K562 (cell line): ENCODE measurements at regions not wholly inside any gene's neighbourhood (a gene's known extent, or its start where the extent isn't known, plus 50 kb on each side); places are given as distances from the start of the nearest gene placed in this dataset.

Experiments used
- ATAC-seq: fragments of 200-7000 bp; cut with Tn5 transposase; 3 replicates; pipeline ENCODE4 v1.9.1; 2020; ENCODE audit warnings: moderate library complexity
- BruUV-seq: library from RNA; stranded (reverse); fragments of 400-500 nt; replicated peaks from 2 replicates; lab custom pipeline; 2021; lab: Mats Ljungman, UMichigan
- CTCF ChIA-PET: fragments of 300-600 bp; formaldehyde crosslinking; extraction: SDS; loops from one replicate; lab custom pipeline; 2021; ENCODE audit warnings: low intra/inter-chr PET ratio; lab: Yijun Ruan, JAX
- POLR2A ChIA-PET: fragments of 300-600, 350-650 bp; sonication (Branson Sonifier 250); formaldehyde crosslinking; extraction: SDS; loops from one replicate; lab custom pipeline; 2021; ENCODE audit warnings: antibody characterized with exemption, inconsistent platforms; lab: Yijun Ruan, JAX
- DNase-seq, 4 experiments: peaks; one replicate each; pipeline versions ENCODE4 v3.0.0 to v3.0.0-alpha.2; 2011 to 2018; ENCODE audit warnings: low spot score in 3 of 4, mixed read lengths in 3 of 4; ENCODE audit errors: extremely low read depth in 1 of 4
- FAIRE-seq: peaks from 2 replicates; lab custom pipeline; 2011; peaks lifted over from hg19 to GRCh38; lab: Jason Lieb, UNC
- H2AFZ ChIP-seq: 2 replicates; pipeline ENCODE4 v1.6.0; 2011; ENCODE audit warnings: low read depth, low read length, control low read depth, inconsistent platforms
- H3K27ac ChIP-seq: fragments of 200-600 bp; 3 replicates; pipeline ENCODE4 v1.8.0; 2011; ENCODE audit warnings: low read depth, mild to moderate bottlenecking, control low read depth, inconsistent platforms, low read length, moderate library complexity, mixed read lengths; ENCODE audit errors: extremely low read depth
- H3K27me3 ChIP-seq, 2 experiments: fragments of 300-600 bp in 1 of 2; 2 replicates in 1 of 2; 3 replicates in 1 of 2; pipeline versions ENCODE4 v1.6.0 to v1.8.0; 2011; ENCODE audit warnings: inconsistent platforms in 2 of 2, low read length in 2 of 2, mild to moderate bottlenecking in 1 of 2, mixed read lengths in 1 of 2, moderate library complexity in 1 of 2; ENCODE audit not compliant: control insufficient read depth in 2 of 2, insufficient read depth in 2 of 2
- H3K36me3 ChIP-seq: fragments of 300-600 bp; 3 replicates; pipeline ENCODE4 v1.8.0; 2011; ENCODE audit warnings: mild to moderate bottlenecking, low read length, inconsistent platforms; ENCODE audit not compliant: control insufficient read depth, insufficient read depth
- H3K4me1 ChIP-seq, 2 experiments: fragments of 200-600 bp in 1 of 2; replicated peaks in 1 of 2; 2 replicates in 1 of 2; 3 replicates in 1 of 2; pipeline versions ENCODE4 v1.5.1 to v1.8.0; 2011; ENCODE audit warnings: inconsistent platforms in 2 of 2, low read length in 2 of 2, mild to moderate bottlenecking in 1 of 2, mixed read lengths in 1 of 2, moderate library complexity in 1 of 2; ENCODE audit not compliant: control insufficient read depth in 2 of 2, insufficient read depth in 2 of 2
- H3K4me2 ChIP-seq: 2 replicates; pipeline ENCODE4 v1.6.1; 2011; ENCODE audit warnings: low read length, control low read depth, inconsistent platforms, mixed read lengths; ENCODE audit not compliant: insufficient read depth
- H3K4me3 ChIP-seq: fragments of 200-600 bp; sonication (generic), shearing (Covaris generic); 2 replicates; pipeline ENCODE4 v1.5.1; 2016; ENCODE audit warnings: control low read depth, inconsistent platforms
- H3K79me2 ChIP-seq: fragments of 200-600 bp; 3 replicates; pipeline ENCODE4 v1.8.0; 2011; ENCODE audit warnings: low read length, inconsistent platforms; ENCODE audit not compliant: control insufficient read depth, insufficient read depth
- H3K9ac ChIP-seq, 2 experiments: 2 replicates each; pipeline versions ENCODE4 v1.6.0 to v1.6.1; 2011; ENCODE audit warnings: low read depth in 2 of 2, low read length in 2 of 2, control low read depth in 1 of 2, inconsistent platforms in 1 of 2, mild to moderate bottlenecking in 1 of 2, mixed read lengths in 1 of 2; ENCODE audit not compliant: insufficient read depth in 1 of 2
- H3K9me1 ChIP-seq: one replicate; pipeline ENCODE4 v1.6.0; 2011; ENCODE audit warnings: inconsistent platforms, mild to moderate bottlenecking, low read length, moderate library complexity; ENCODE audit not compliant: control insufficient read depth, insufficient read depth
- H3K9me3 ChIP-seq: replicated peaks from 2 replicates; pipeline ENCODE4 v1.5.1; 2011; ENCODE audit warnings: low read depth, low read length, inconsistent platforms; ENCODE audit not compliant: control insufficient read depth, insufficient read depth
- H4K20me1 ChIP-seq: replicated peaks from 2 replicates; pipeline ENCODE4 v1.6.1; 2011; ENCODE audit warnings: low read length, inconsistent platforms, mixed read lengths; ENCODE audit not compliant: control insufficient read depth, insufficient read depth
- CBFA2T2 ChIP-seq: fragments of 450-650 bp; conservative IDR thresholded peaks from 2 replicates; pipeline ENCODE4 v1.6.1; 2017; ENCODE audit warnings: mild to moderate bottlenecking
- HSF4 ChIP-seq: fragments of 250-450 bp; sonication (Bioruptor Pico); IDR thresholded peaks from 2 replicates; pipeline ENCODE4 v2.1.2; 2022; ENCODE audit warnings: mild to moderate bottlenecking, moderate library complexity, borderline replicate concordance
- RAD51 ChIP-seq: fragments of 450-650 bp; IDR thresholded peaks from 2 replicates; pipeline ENCODE4 v1.7.1; 2016; ENCODE audit warnings: low read depth, mild to moderate bottlenecking, borderline replicate concordance
- TFAM ChIP-seq: fragments of 250-450 bp; sonication (Bioruptor Pico); conservative IDR thresholded peaks from 2 replicates; pipeline ENCODE4 v1.5.0; 2021; ENCODE audit warnings: mild to moderate bottlenecking, moderate library complexity
- TFE3 ChIP-seq: fragments of 450-650 bp; formaldehyde crosslinking; IDR thresholded peaks from 2 replicates; pipeline ENCODE4 v1.4.0; 2020; ENCODE audit warnings: mild to moderate bottlenecking, mixed read lengths
- ZKSCAN1 ChIP-seq: fragments of 150-350 bp; IDR thresholded peaks from 2 replicates; pipeline ENCODE4 v1.6.1; 2016; ENCODE audit warnings: low read depth, low read length
- WGBS: fragments of 100-300 bp; shearing (Covaris generic); methylation state at CpG from one replicate; pipeline ENCODE4 v1.1.6; 2016; ENCODE audit warnings: low coverage, mixed read lengths; ENCODE audit not compliant: insufficient coverage; ENCODE audit errors: missing lambda C conversion rate; 5-methylcytosine and 5-hydroxymethylcytosine counted together
- in situ Hi-C: fragments of 300-500 bp; cut with MboI; formaldehyde crosslinking; loops from 4 replicates; pipeline ENCODE4 v1.15.0; 2018; ENCODE audit warnings: inconsistent platforms, mixed read lengths
- intact Hi-C: fragments of 100-400 bp; cut with micrococcal nuclease; formaldehyde crosslinking; loops from 2 replicates; pipeline ENCODE4 v1.14.2; 2022
- TF ChIP-seq, protein P1 (sequence below): fragments of 450-650 bp; formaldehyde crosslinking; IDR thresholded peaks from 2 replicates; pipeline ENCODE4 v1.4.0; 2020; ENCODE audit warnings: mild to moderate bottlenecking, moderate library complexity

DNA sequence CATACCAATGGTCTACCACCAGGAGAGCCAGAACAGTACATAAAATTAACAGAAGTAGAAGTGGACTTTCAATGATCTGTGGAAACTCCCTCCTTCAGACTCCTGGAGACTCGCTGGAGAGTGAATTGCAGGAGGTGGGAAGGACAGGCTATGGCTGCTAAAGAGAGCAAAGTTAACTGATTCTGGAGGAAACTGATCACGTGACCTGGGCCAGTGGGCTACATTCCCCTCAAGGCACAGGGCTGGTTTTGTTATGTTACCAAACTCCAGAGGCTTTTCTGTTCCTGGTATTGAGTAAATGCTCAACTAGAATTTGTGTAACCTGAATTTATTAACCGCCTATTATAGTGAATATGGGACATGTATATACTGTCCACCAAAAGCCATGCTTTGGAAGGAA lies 372.6 kb downstream of the MTRR start:
- intact Hi-C loops (no loop called here), in situ Hi-C loops (no loop called here)
- no peak for FAIRE-seq
- 0% methylated on average over 3 of the region's 3 CpGs for WGBS
- Histone ChIP-seq H4K20me1 (no peaks in the 10 kb centered on the region), H3K36me3 (no peaks in the 10 kb centered on the region), H3K9ac (no peak overlapping the region), H3K4me2 (no peak overlapping the region), H3K4me1 (no peaks in the 10 kb centered on the region), H3K27me3 (no peaks in the 10 kb centered on the region), H3K9me3 (no peaks in the 10 kb centered on the region), H3K27ac (no peak overlapping the region), H3K4me3 (no peak overlapping the region), H2AFZ (no peak overlapping the region), H3K79me2 (no peaks in the 10 kb centered on the region), H3K9me1 (no peaks in the 10 kb centered on the region)
- no peak for DNase-seq
- TF ChIP-seq, protein P1, sequence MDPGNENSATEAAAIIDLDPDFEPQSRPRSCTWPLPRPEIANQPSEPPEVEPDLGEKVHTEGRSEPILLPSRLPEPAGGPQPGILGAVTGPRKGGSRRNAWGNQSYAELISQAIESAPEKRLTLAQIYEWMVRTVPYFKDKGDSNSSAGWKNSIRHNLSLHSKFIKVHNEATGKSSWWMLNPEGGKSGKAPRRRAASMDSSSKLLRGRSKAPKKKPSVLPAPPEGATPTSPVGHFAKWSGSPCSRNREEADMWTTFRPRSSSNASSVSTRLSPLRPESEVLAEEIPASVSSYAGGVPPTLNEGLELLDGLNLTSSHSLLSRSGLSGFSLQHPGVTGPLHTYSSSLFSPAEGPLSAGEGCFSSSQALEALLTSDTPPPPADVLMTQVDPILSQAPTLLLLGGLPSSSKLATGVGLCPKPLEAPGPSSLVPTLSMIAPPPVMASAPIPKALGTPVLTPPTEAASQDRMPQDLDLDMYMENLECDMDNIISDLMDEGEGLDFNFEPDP: no peak
- TF ChIP-seq ZKSCAN1 (no peak), CBFA2T2 (0 out of 2 replicates have a peak, but pooled peaks have one; percentile 10), RAD51 (peak; percentile 47; the same call in 1 of the 2 replicates), HSF4 (CRISPR knock-in tag) (no peak), TFAM (CRISPR knock-in tag) (no peak), TFE3 (CRISPR knock-in tag) (peak; percentile 88)
- no peak for ATAC-seq
- ChIA-PET CTCF (no interaction called here), POLR2A (no interaction called here)
- BruUV-seq: no TSS peak
